Stomach (tissue), 8 donors: ENCODE measurements at regions not wholly inside any gene's neighbourhood (a gene's known extent, or its start where the extent isn't known, plus 50 kb on each side); places are given as distances from the start of the nearest gene placed in this dataset.
"Not testable (repeated sequence)": the region's sequence is repeated elsewhere in the genome, so short reads cannot be mapped to it uniquely, and the experiment has no call there.

Experiments
- DNase-seq, 2 donors: peaks; one replicate each; pipeline versions ENCODE4 v3.0.0 to v3.0.0-alpha.2; 2013 to 2019
- H3K27ac ChIP-seq, 5 donors: fragments of 200-600 bp in 4 of 5; sonication (generic) in 4 of 5; one replicate each; pipeline ENCODE4 v1.5.1; 2013 to 2019; ENCODE audit warnings: mild to moderate bottlenecking in 1 of 5, moderate library complexity in 1 of 5
- H3K27me3 ChIP-seq, 3 donors: fragments of 200-600 bp; sonication (generic); one replicate each; pipeline ENCODE4 v1.5.1; 2017 to 2019; ENCODE audit warnings: mixed run types in 1 of 3
- H3K36me3 ChIP-seq, 4 donors: fragments of 200-600 bp; sonication (generic); 1 replicate in 3 of 4; 2 replicates in 1 of 4; pipeline ENCODE4 v1.5.1; 2016 to 2019
- H3K4me1 ChIP-seq, 4 donors: fragments of 200-600 bp; sonication (generic); one replicate each; pipeline ENCODE4 v1.5.1; 2016 to 2019
- H3K4me3 ChIP-seq, 4 donors: fragments of 200-600 bp; sonication (generic) in 3 of 4; one replicate each; pipeline ENCODE4 v1.5.1; 2016 to 2019; ENCODE audit warnings: mild to moderate bottlenecking in 1 of 4
- H3K9me3 ChIP-seq, 4 donors: fragments of 200-600 bp; sonication (generic); one replicate each; pipeline ENCODE4 v1.5.1; 2016 to 2019
- CTCF ChIP-seq, 7 experiments: fragments of 450-650 bp in 4 of 7; fragments of 200-600 bp in 3 of 7; sonication (generic) in 3 of 7; IDR thresholded peaks; one replicate each; pipeline ENCODE4 v1.5.1; 2016 to 2019; ENCODE audit warnings: antibody characterized with exemption in 7 of 7, control low read depth in 2 of 7, mild to moderate bottlenecking in 1 of 7
- EP300 ChIP-seq: sonication (generic); formaldehyde crosslinking; IDR thresholded peaks from one replicate; pipeline ENCODE4 v1.6.1; 2017; ENCODE audit warnings: antibody characterized with exemption
- POLR2A ChIP-seq, 4 donors: fragments of 450-650 bp; IDR thresholded peaks; one replicate each; pipeline ENCODE4 v1.6.1; 2016; ENCODE audit warnings: antibody characterized with exemption in 4 of 4, control low read depth in 2 of 4, mild to moderate bottlenecking in 1 of 4, moderate library complexity in 1 of 4
- POLR2AphosphoS5 ChIP-seq, 3 donors: sonication (generic); formaldehyde crosslinking; IDR thresholded peaks; one replicate each; pipeline ENCODE4 v1.6.1; 2016; ENCODE audit warnings: antibody characterized with exemption in 3 of 3
- WGBS, 5 donors: extraction: QIAGEN DNeasy Blood & Tissue Kit in 3 of 5; methylation state at CpG; one replicate each; pipeline versions ENCODE4 v1.1.5 to v1.1.7; 2013 to 2018; 5-methylcytosine and 5-hydroxymethylcytosine counted together
- intact Hi-C: fragments of 100-400 bp; cut with DNase I; formaldehyde crosslinking; loops from one replicate; pipeline ENCODE4 v1.15.1; 2023; ENCODE audit warnings: low total_unique reads
- donor health status: healthy with polysubstance abuse.
- donor health status: Bipolar disorder and iron deficiency.
- donor health status: healthy.

- H3K4me1 ChIP-seq: no peaks in the 10 kb centered on the region
- no peaks in the 10 kb centered on the region for H3K9me3 ChIP-seq
- intact Hi-C loops: no loop called here
- H3K27me3 ChIP-seq: no peaks in the 10 kb centered on the region
- no peak overlapping the region for H3K4me3 ChIP-seq
- 60 to 71% (median 65%) methylated on average over 6 of the region's 6 CpGs for WGBS, 5 donors
- no peaks in the 10 kb centered on the region for H3K36me3 ChIP-seq
- H3K27ac ChIP-seq: no peak overlapping the region
- TF ChIP-seq CTCF (IDR thresholded peaks at IDR 0.05): no peak
- no peak for TF ChIP-seq POLR2A (IDR thresholded peaks at IDR 0.05)
- TF ChIP-seq EP300: no peak
- no peak for TF ChIP-seq POLR2AphosphoS5 (IDR thresholded peaks at IDR 0.05)
- no peak for DNase-seq
Measured at GRCh38 chr20:48220033-48220633, 434.9 kb upstream of the SULF2 start.

- Histone ChIP-seq H3K27ac (no peak overlapping the region), H3K9me3 (no peaks in the 10 kb centered on the region), H3K36me3 (no peaks in the 10 kb centered on the region), H3K27me3 (no peaks in the 10 kb centered on the region), H3K4me3 (no peak overlapping the region), H3K4me1 (no peaks in the 10 kb centered on the region)
- TF ChIP-seq EP300 (no peak), CTCF (IDR thresholded peaks at IDR 0.05) (no peak), POLR2A (IDR thresholded peaks at IDR 0.05) (no peak), POLR2AphosphoS5 (IDR thresholded peaks at IDR 0.05) (no peak)
- intact Hi-C loops: no loop called here
- 62 to 87% (median 82%) methylated on average over 5 of the region's 5 CpGs for WGBS, 5 donors
- no peak for DNase-seq
Measured at GRCh38 chr20:48219306-48219705, 434.0 kb upstream of the SULF2 start.

- DNase-seq: peak in 1 of 2 donors; percentile 47
- H3K27ac ChIP-seq: no peak overlapping the region
- WGBS, 5 donors: 69 to 77% (median 75%) methylated on average over 14 of the region's 14 CpGs
- peaks cover 0 to 4% (median 0%) of the 10 kb centered on the region in 3 donors for H3K27me3 ChIP-seq
- H3K9me3 ChIP-seq: no peaks in the 10 kb centered on the region
- H3K4me3 ChIP-seq: no peak overlapping the region
- no peak for TF ChIP-seq POLR2AphosphoS5 (IDR thresholded peaks at IDR 0.05)
- TF ChIP-seq POLR2A (IDR thresholded peaks at IDR 0.05): no peak
- no peak for TF ChIP-seq EP300
- no peak for TF ChIP-seq CTCF (IDR thresholded peaks at IDR 0.05)
- H3K36me3 ChIP-seq: no peaks in the 10 kb centered on the region
- intact Hi-C loops: no loop called here
- no peaks in the 10 kb centered on the region for H3K4me1 ChIP-seq
Measured at GRCh38 chr20:48217190-48217589, 431.9 kb upstream of the SULF2 start.

GRCh38 chr20:48215536-48215935 lies 430.3 kb upstream of the SULF2 start:
- Histone ChIP-seq H3K27ac (no peak overlapping the region), H3K27me3 (peaks cover 0 to 7% (median 0%) of the 10 kb centered on the region in 3 donors), H3K4me3 (no peak overlapping the region), H3K9me3 (no peaks in the 10 kb centered on the region), H3K4me1 (no peaks in the 10 kb centered on the region), H3K36me3 (no peaks in the 10 kb centered on the region)
- intact Hi-C loops: no loop called here
- no peak for DNase-seq
- WGBS, 5 donors: 25 to 37% (median 35%) methylated on average over 6 to 8 of the region's 8 CpGs
- TF ChIP-seq POLR2A (IDR thresholded peaks at IDR 0.05): no peak
- no peak for TF ChIP-seq EP300

- TF ChIP-seq POLR2A (IDR thresholded peaks at IDR 0.05): no peak
- TF ChIP-seq CTCF (IDR thresholded peaks at IDR 0.05): no peak
- TF ChIP-seq POLR2AphosphoS5 (IDR thresholded peaks at IDR 0.05): no peak
- no peak for TF ChIP-seq EP300
- H3K4me1 ChIP-seq: no peaks in the 10 kb centered on the region
- H3K27ac ChIP-seq: no peak overlapping the region
- DNase-seq: no peak
- H3K4me3 ChIP-seq: no peak overlapping the region
- no peaks in the 10 kb centered on the region for H3K36me3 ChIP-seq
- peaks cover 0 to 7% (median 0%) of the 10 kb centered on the region in 3 donors for H3K27me3 ChIP-seq
- WGBS, 5 donors: 41 to 88% (median 59%) methylated on average over 3 to 5 of the region's 5 CpGs
- H3K9me3 ChIP-seq: no peaks in the 10 kb centered on the region
- intact Hi-C loops: no loop called here
Measured at GRCh38 chr20:48214601-48215000, 429.3 kb upstream of the SULF2 start.

- DNase-seq, H3K9me3 ChIP-seq, H3K36me3 ChIP-seq, intact Hi-C loops, H3K4me3 ChIP-seq, H3K27me3 ChIP-seq, H3K4me1 ChIP-seq, H3K27ac ChIP-seq: not testable (repeated sequence)
- WGBS, 5 donors: 63 to 72% (median 69%) methylated on average over 8 to 12 of the region's 12 CpGs
Measured at GRCh38 chr20:48213635-48214034, 428.4 kb upstream of the SULF2 start.
